A549 (cell line): ENCODE measurements at regions not wholly inside any gene's neighbourhood (a gene's known extent, or its start where the extent isn't known, plus 50 kb on each side); places are given as distances from the start of the nearest gene placed in this dataset.

Experiments used
- ATAC-seq, 2 experiments: fragments of 200-7000 bp in 1 of 2; fragments of >200 bp in 1 of 2; cut with Nextera tagmentation in 1 of 2; cut with Tn5 transposase in 1 of 2; 3 replicates each; pipeline versions ENCODE4 v1.8.0 to v1.9.1; 2018 to 2020; ENCODE audit warnings: mild to moderate bottlenecking in 1 of 2, moderate library complexity in 1 of 2
- CTCF ChIA-PET: fragments of 300-600 bp; sonication (Branson Sonifier 250); formaldehyde crosslinking; extraction: SDS; loops from one replicate; lab custom pipeline; 2021; ENCODE audit warnings: antibody characterized with exemption, inconsistent platforms; lab: Yijun Ruan, JAX
- POLR2A ChIA-PET: fragments of 350-600 bp; formaldehyde crosslinking; extraction: SDS; loops from one replicate; lab custom pipeline; 2021; ENCODE audit warnings: antibody characterized with exemption, inconsistent platforms; lab: Yijun Ruan, JAX
- DNase-seq, 2 experiments: peaks; one replicate each; pipeline versions ENCODE4 v3.0.0 to v3.0.0-alpha.2; 2011 to 2016; ENCODE audit warnings: low read depth in 1 of 2, low spot score in 1 of 2
- FAIRE-seq: peaks from 2 replicates; lab custom pipeline; 2011; peaks lifted over from hg19 to GRCh38; lab: Jason Lieb, UNC
- H3K27ac ChIP-seq, 2 experiments: fragments of >200 bp; sonication (Bioruptor Twin); formaldehyde crosslinking; 3 replicates each; pipeline ENCODE4 v1.5.1; 2016 to 2017
- H3K4me1 ChIP-seq: fragments of >200 bp; sonication (Bioruptor Twin); formaldehyde crosslinking; 3 replicates; pipeline ENCODE4 v1.6.1; 2016
- H3K4me2 ChIP-seq: fragments of >200 bp; sonication (Bioruptor Twin); formaldehyde crosslinking; 3 replicates; pipeline ENCODE4 v1.6.1; 2016
- H3K4me3 ChIP-seq: fragments of >200 bp; sonication (Bioruptor Twin); formaldehyde crosslinking; 3 replicates; pipeline ENCODE4 v1.5.1; 2016
- H3K9me3 ChIP-seq: fragments of >200 bp; sonication (Bioruptor Twin); formaldehyde crosslinking; 3 replicates; pipeline ENCODE4 v1.6.1; 2016
- ATOH8 ChIP-seq: fragments of 250-450 bp; sonication (Bioruptor Pico); IDR thresholded peaks from 2 replicates; pipeline ENCODE4 v1.5.0; 2020; ENCODE audit warnings: low read depth, mild to moderate bottlenecking, moderate library complexity
- BCL3 ChIP-seq: fragments of >200 bp; sonication (Bioruptor Twin); formaldehyde crosslinking; IDR thresholded peaks from 3 replicates; pipeline ENCODE4 v1.6.1; 2016
- BHLHE40 ChIP-seq: IDR thresholded peaks from 2 replicates; pipeline ENCODE4 v1.6.1; 2012; ENCODE audit warnings: low read depth, low read length, inconsistent platforms
- CEBPB ChIP-seq, 2 experiments: fragments of >200 bp in 1 of 2; sonication (Bioruptor Twin) in 1 of 2; formaldehyde crosslinking in 1 of 2; IDR thresholded peaks; 2 replicates each; pipeline ENCODE4 v1.6.1; 2012 to 2016
- CHD2 ChIP-seq: fragments of 150-350 bp; IDR thresholded peaks from 2 replicates; pipeline ENCODE4 v1.6.1; 2014; ENCODE audit warnings: low read length; ENCODE audit not compliant: partially characterized antibody
- CHD4 ChIP-seq: fragments of 200-600 bp; sonication (generic); IDR thresholded peaks from 2 replicates; pipeline ENCODE4 v1.6.1; 2016; ENCODE audit warnings: antibody characterized with exemption, mild to moderate bottlenecking, borderline replicate concordance
- EHMT2 ChIP-seq: fragments of 200-600 bp; sonication (generic); IDR thresholded peaks from 2 replicates; pipeline ENCODE4 v1.6.1; 2016; ENCODE audit warnings: antibody characterized with exemption, low read depth, mild to moderate bottlenecking, moderate library complexity
- ESRRA ChIP-seq: fragments of 150-350 bp; IDR thresholded peaks from 2 replicates; pipeline ENCODE4 v1.6.1; 2014; ENCODE audit warnings: mild to moderate bottlenecking, low read length, borderline replicate concordance
- FOSB ChIP-seq: fragments of 250-450 bp; sonication (Bioruptor Pico); IDR thresholded peaks from 2 replicates; pipeline ENCODE4 v1.5.0; 2020; ENCODE audit warnings: mild to moderate bottlenecking, moderate library complexity
- GATA3 ChIP-seq: IDR thresholded peaks from 2 replicates; pipeline ENCODE4 v1.6.1; 2012; ENCODE audit warnings: borderline replicate concordance
- HDAC2 ChIP-seq: fragments of 200-600 bp; sonication (generic); IDR thresholded peaks from 2 replicates; pipeline ENCODE4 v1.6.1; 2016
- HOXB13 ChIP-seq: fragments of 250-450 bp; sonication (Bioruptor Pico); IDR thresholded peaks from 2 replicates; pipeline ENCODE4 v1.5.0; 2020; ENCODE audit warnings: low read depth, mild to moderate bottlenecking, moderate library complexity
- JUN ChIP-seq, 2 experiments: fragments of >200 bp; sonication (Bioruptor Twin); formaldehyde crosslinking; IDR thresholded peaks; 2 replicates in 1 of 2; 3 replicates in 1 of 2; pipeline ENCODE4 v1.6.1; 2016 to 2017
- JUNB ChIP-seq: fragments of >200 bp; sonication (Bioruptor Twin); formaldehyde crosslinking; IDR thresholded peaks from 2 replicates; pipeline ENCODE4 v1.6.1; 2016
- MAFK ChIP-seq: fragments of 450-650 bp; IDR thresholded peaks from 2 replicates; pipeline ENCODE4 v1.6.1; 2014; ENCODE audit not compliant: partially characterized antibody
- MYC ChIP-seq: IDR thresholded peaks from 2 replicates; pipeline ENCODE4 v1.6.1; 2012; ENCODE audit warnings: mild to moderate bottlenecking, inconsistent platforms, low read length, improper control_type of control experiment, borderline replicate concordance
- NFE2L2 ChIP-seq: fragments of 150-350 bp; conservative IDR thresholded peaks from 2 replicates; pipeline ENCODE4 v1.6.1; 2014; ENCODE audit warnings: low read length
- NR3C1 ChIP-seq: fragments of >200 bp; sonication (Bioruptor Twin); formaldehyde crosslinking; IDR thresholded peaks from 3 replicates; pipeline ENCODE4 v1.6.1; 2017
- PBX3 ChIP-seq: IDR thresholded peaks from 2 replicates; pipeline ENCODE4 v1.6.1; 2012
- RAD21 ChIP-seq, 2 experiments: fragments of >200 bp in 1 of 2; sonication (Bioruptor Twin) in 1 of 2; formaldehyde crosslinking in 1 of 2; IDR thresholded peaks in 1 of 2; conservative IDR thresholded peaks in 1 of 2; 2 replicates in 1 of 2; 3 replicates in 1 of 2; pipeline ENCODE4 v1.6.1; 2012 to 2018; ENCODE audit warnings: inconsistent platforms in 1 of 2
- RARB ChIP-seq: fragments of 250-450 bp; sonication (Bioruptor Pico); IDR thresholded peaks from 2 replicates; pipeline ENCODE4 v1.8.0; 2021; ENCODE audit warnings: mild to moderate bottlenecking, moderate library complexity
- RCOR1 ChIP-seq: fragments of 150-350 bp; IDR thresholded peaks from 2 replicates; pipeline ENCODE4 v1.6.1; 2014; ENCODE audit warnings: antibody characterized with exemption, low read length, low read depth
- REST ChIP-seq: fragments of 200-600 bp; sonication (generic); IDR thresholded peaks from 2 replicates; pipeline ENCODE4 v1.6.1; 2016; ENCODE audit warnings: antibody characterized with exemption, mild to moderate bottlenecking, moderate library complexity
- SREBF2 ChIP-seq: fragments of 450-650 bp; IDR thresholded peaks from 2 replicates; pipeline ENCODE4 v1.6.1; 2014; ENCODE audit warnings: mild to moderate bottlenecking, moderate library complexity
- TFCP2L1 ChIP-seq: fragments of 250-450 bp; sonication (Bioruptor Pico); IDR thresholded peaks from 2 replicates; pipeline ENCODE4 v1.5.0; 2021; ENCODE audit warnings: mild to moderate bottlenecking
- ZC3H11A ChIP-seq: fragments of 450-650 bp; IDR thresholded peaks from 2 replicates; pipeline ENCODE4 v1.6.1; 2014; ENCODE audit warnings: antibody characterized with exemption, mild to moderate bottlenecking
- ZNF302 ChIP-seq: fragments of 250-450 bp; sonication (Bioruptor Pico); IDR thresholded peaks from 2 replicates; pipeline ENCODE4 v1.9.0; 2021; ENCODE audit warnings: inconsistent platforms, mild to moderate bottlenecking, moderate library complexity
- WGBS: methylation state at CpG from one replicate; pipeline ENCODE4 v1.1.6; 2017; ENCODE audit errors: missing lambda C conversion rate; 5-methylcytosine and 5-hydroxymethylcytosine counted together

GRCh38 chr2:16320716-16321115 lies 344.9 kb downstream of the CYRIA start:
- no peak overlapping the region for H3K4me2 ChIP-seq
- DNase-seq (no peak), ATAC-seq (no peak), FAIRE-seq (no peak)
- CTCF ChIA-PET, result interaction anchor here (0.6 kb wide), 1 partner anchor 1906 kb away, joined by 5 read pairs; no protein-coding TSS in a partner anchor
- H3K9me3 ChIP-seq, result no peaks in the 10 kb centered on the region
- TF ChIP-seq NFE2L2 (no peak), PBX3 (no peak), ZNF302 (CRISPR knock-in tag) (no peak), REST (no peak), CEBPB (IDR thresholded peaks at IDR 0.05) (no peak), MYC (no peak), RARB (CRISPR knock-in tag) (no peak), HDAC2 (no peak), MAFK (no peak), TFCP2L1 (no peak), HOXB13 (CRISPR knock-in tag) (no peak), BHLHE40 (no peak), JUN (IDR thresholded peaks at IDR 0.05) (no peak), JUNB (no peak), CHD2 (no peak), CHD4 (no peak), BCL3 (no peak)
- POLR2A ChIA-PET, result no interaction called here
- H3K27ac ChIP-seq, result no peak overlapping the region
- WGBS, result 56% methylated on average over 9 of the region's 11 CpGs
- no peaks in the 10 kb centered on the region for H3K4me1 ChIP-seq
- no peak overlapping the region for H3K4me3 ChIP-seq

- Histone ChIP-seq H3K4me2 (no peak overlapping the region), H3K4me1 (no peaks in the 10 kb centered on the region), H3K27ac (no peak overlapping the region), H3K4me3 (no peak overlapping the region), H3K9me3 (no peaks in the 10 kb centered on the region)
- 53% methylated on average over 12 of the region's 12 CpGs for WGBS
- DNase-seq (no peak), FAIRE-seq (no peak), ATAC-seq (no peak)
- POLR2A ChIA-PET, result no interaction called here
- CTCF ChIA-PET, result no interaction called here
- TF ChIP-seq RCOR1 (no peak), CHD2 (no peak), MYC (no peak), ZC3H11A (no peak), RAD21 (conservative IDR thresholded peaks at IDR 0.05 in 1 of 2, IDR thresholded peaks at IDR 0.05 in 1 of 2) (no peak), FOSB (CRISPR knock-in tag) (no peak), MAFK (no peak), SREBF2 (no peak), RARB (CRISPR knock-in tag) (no peak), REST (no peak), GATA3 (no peak), EHMT2 (no peak), JUNB (no peak), ATOH8 (CRISPR knock-in tag) (no peak), ESRRA (no peak), NR3C1 (no peak)
Measured at GRCh38 chr2:16319551-16320121, 346.0 kb downstream of the CYRIA start.
